ENCODE measurements at regions not wholly inside any gene's neighbourhood (a gene's known extent, or its start where the extent isn't known, plus 50 kb on each side); places are given as distances from the start of the nearest gene placed in this dataset.

- no peak for TF ChIP-seq CTCF (conservative IDR thresholded peaks at IDR 0.05; ENCODE audit: control insufficient read depth, insufficient read depth, low read depth, low read length)
- H3K4me3 ChIP-seq (ENCODE audit: control insufficient read depth, low read depth, low read length): no peak overlapping the region
- DNase-seq (ENCODE audit: low read depth): no peak
Observed at GRCh38 chr2:240226672-240227537, 86.4 kb upstream of the OTOS start.

- DNase-seq (ENCODE audit: low read depth): no peak
- no peak overlapping the region for H3K4me3 ChIP-seq (ENCODE audit: control insufficient read depth, low read depth, low read length)
- TF ChIP-seq CTCF (conservative IDR thresholded peaks at IDR 0.05; ENCODE audit: control insufficient read depth, insufficient read depth, low read depth, low read length): no peak
Observed at GRCh38 chr2:240227538-240228428, 87.3 kb upstream of the OTOS start.

DNA sequence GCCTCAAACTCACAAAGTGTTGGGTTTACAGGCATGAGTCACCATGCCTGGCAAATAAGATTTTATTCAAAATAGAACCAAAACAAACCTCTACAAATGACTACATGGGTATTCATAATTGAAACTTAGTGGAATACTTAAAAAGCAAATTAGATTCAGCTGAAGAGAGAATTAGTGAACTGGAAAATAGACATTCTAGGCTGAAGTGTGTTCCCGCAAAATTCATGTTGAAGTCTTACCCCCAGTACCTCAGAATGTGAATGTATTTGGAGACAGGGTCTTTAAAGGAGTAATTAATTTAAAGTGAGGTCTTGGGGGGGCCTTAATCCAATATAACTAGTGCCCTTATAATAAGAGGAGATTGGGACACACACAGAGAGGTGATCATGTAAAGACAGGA, 88.5 kb upstream of the OTOS start:
- H3K4me3 ChIP-seq (ENCODE audit: control insufficient read depth, low read depth, low read length): no peak overlapping the region
- no peak for TF ChIP-seq CTCF (conservative IDR thresholded peaks at IDR 0.05; ENCODE audit: control insufficient read depth, insufficient read depth, low read depth, low read length)
- no peak for DNase-seq (ENCODE audit: low read depth)

DNA sequence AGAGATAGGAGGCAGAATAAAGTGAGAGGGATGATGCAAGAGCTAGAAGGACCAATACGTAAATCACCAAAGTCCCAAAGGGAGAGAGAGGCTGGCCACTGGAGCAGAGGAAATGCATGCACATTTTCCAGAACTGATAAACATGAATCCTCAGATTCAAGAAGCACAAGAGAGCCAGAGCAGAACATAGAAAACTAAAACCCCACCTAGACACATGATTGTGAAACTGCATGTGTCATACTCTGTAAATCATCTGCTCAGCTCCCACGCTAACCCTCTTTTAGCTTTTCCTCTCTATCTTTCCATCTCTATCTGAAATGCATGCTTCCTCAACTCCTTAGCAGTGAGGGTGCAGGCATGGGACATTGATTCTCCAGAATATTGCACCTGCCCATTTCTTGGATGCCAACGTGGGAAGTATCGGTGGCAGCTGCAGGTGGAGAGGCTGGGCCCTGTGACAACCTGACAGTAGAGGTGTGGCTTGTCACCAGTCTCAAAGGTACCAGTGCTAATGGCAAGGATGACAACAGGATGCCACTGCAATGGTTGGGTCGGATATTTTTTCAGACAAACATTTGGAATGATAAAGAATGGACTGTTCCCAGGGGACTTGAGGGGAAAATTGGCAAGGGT, 89.3 kb upstream of the OTOS start:
- peak; percentile 89 for DNase-seq (ENCODE audit: low read depth)
- TF ChIP-seq CTCF (conservative IDR thresholded peaks at IDR 0.05; ENCODE audit: control insufficient read depth, insufficient read depth, low read depth, low read length): no peak
- no peak overlapping the region for H3K4me3 ChIP-seq (ENCODE audit: control insufficient read depth, low read depth, low read length)

DNA sequence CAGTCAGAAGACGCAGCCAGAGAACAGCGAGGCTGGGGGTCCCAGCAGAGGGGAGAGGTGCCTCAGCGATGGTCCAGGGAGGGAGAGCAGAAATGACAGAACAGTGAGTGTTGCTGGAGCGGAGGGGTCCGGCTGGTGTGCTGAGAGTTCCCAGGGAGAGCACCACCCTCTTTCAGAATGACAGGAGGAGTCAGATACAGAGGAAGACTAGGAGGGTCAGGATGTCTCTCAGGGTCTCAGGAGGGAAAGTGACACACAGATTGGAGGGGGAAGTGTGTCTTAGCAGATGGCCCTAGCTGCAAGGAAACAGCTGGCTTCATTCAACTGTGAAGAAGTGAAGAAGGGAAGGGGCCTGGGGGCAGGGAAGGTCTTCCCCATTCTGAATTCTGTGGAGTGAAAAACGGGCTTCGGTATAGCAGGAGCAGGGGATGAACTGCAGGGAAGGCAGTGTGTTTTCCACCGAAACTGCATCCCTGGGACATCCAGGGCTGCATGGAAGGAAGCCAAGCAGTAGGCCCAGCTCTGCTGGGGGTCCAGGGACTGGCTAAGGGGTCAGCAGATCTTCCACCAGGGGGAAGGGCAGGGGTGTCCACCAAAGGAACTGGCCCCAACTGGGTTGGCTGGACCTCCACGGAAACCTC, 90.0 kb upstream of the OTOS start:
- H3K4me3 ChIP-seq (ENCODE audit: control insufficient read depth, low read depth, low read length): no peak overlapping the region
- TF ChIP-seq CTCF (conservative IDR thresholded peaks at IDR 0.05; ENCODE audit: control insufficient read depth, insufficient read depth, low read depth, low read length): no peak
- no peak for DNase-seq (ENCODE audit: low read depth)

DNA sequence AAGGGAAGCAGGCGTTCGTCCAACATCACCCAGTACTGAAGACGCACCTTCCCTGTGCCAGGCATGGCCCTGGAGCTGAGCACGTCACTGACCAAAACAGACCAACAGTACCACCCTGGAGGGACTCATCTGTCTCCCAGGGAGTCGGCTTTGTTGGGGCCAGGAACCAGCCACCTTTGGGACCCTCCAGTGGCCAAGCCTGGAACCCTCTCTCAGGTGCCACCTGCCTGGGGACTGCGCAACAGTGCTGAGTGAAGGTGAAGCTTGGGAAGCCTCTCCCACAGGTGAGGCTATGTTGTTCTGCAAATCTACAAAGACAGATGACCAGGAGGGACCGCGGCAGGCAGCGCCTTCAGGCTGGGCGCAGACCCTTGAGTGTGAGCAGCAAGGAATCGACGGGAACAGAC, 91.4 kb upstream of the OTOS start:
- DNase-seq (ENCODE audit: low read depth): no peak
- H3K4me3 ChIP-seq (ENCODE audit: control insufficient read depth, low read depth, low read length): no peak overlapping the region
- no peak for TF ChIP-seq CTCF (conservative IDR thresholded peaks at IDR 0.05; ENCODE audit: control insufficient read depth, insufficient read depth, low read depth, low read length)

Data from fibroblast of mammary gland (primary cell).